Testis (tissue), 2 donors: ENCODE measurements at regions not wholly inside any gene's neighbourhood (a gene's known extent, or its start where the extent isn't known, plus 50 kb on each side); places are given as distances from the start of the nearest gene placed in this dataset.

ENCODE experiments used
- CTCF ChIP-seq, 3 experiments: fragments of 450-650 bp in 2 of 3; fragments of 200-600 bp in 1 of 3; sonication (generic) in 1 of 3; IDR thresholded peaks; one replicate each; pipeline ENCODE4 v1.5.1; 2016 to 2019; ENCODE audit warnings: antibody characterized with exemption in 3 of 3, mild to moderate bottlenecking in 2 of 3, moderate library complexity in 1 of 3
- POLR2A ChIP-seq: fragments of 450-650 bp; IDR thresholded peaks from one replicate; pipeline ENCODE4 v1.6.1; 2017; ENCODE audit warnings: antibody characterized with exemption, mild to moderate bottlenecking, moderate library complexity

GRCh38 chr11:31957674-31958073 is 133.2 kb upstream of the RCN1 start:
- no peak for TF ChIP-seq CTCF (IDR thresholded peaks at IDR 0.05)
- TF ChIP-seq POLR2A, result no peak
